DND-41 (cell line): ENCODE measurements at regions not wholly inside any gene's neighbourhood (a gene's known extent, or its start where the extent isn't known, plus 50 kb on each side); places are given as distances from the start of the nearest gene placed in this dataset.

Experiments
- CTCF ChIP-seq: IDR thresholded peaks from 2 replicates; pipeline ENCODE4 v1.5.1; 2012; ENCODE audit warnings: borderline replicate concordance, low read length, moderate library complexity, mild to moderate bottlenecking; ENCODE audit not compliant: poor library complexity, severe bottlenecking; ENCODE audit errors: extremely low read depth
- EZH2 ChIP-seq: IDR thresholded peaks from 3 replicates; pipeline ENCODE4 v1.6.1; 2012; ENCODE audit warnings: borderline replicate concordance, low read depth, mild to moderate bottlenecking, moderate library complexity, low read length, inconsistent platforms; ENCODE audit not compliant: severe bottlenecking

GRCh38 chr19:28134311-28134710, 1078.6 kb downstream of the UQCRFS1 start:
- TF ChIP-seq CTCF (no peak), EZH2 (no peak)
